Cardiac muscle cell (in vitro differentiated cells and primary cell): ENCODE measurements at regions not wholly inside any gene's neighbourhood (a gene's known extent, or its start where the extent isn't known, plus 50 kb on each side); places are given as distances from the start of the nearest gene placed in this dataset.
A peak's percentile ranks its signal among the peaks of the same experiment; 100 is the strongest.

Experiments
- DNase-seq, 2 donors: peaks; one replicate each; pipeline versions ENCODE4 v3.0.0 to v3.0.0-alpha.2; 2010 to 2017; ENCODE audit warnings: low read depth in 1 of 2, low spot score in 1 of 2
- H3K27ac ChIP-seq: fragments of 200-600 bp; sonication (generic); 2 replicates; pipeline ENCODE4 v1.5.1; 2016
- H3K27me3 ChIP-seq: fragments of 200-600 bp; sonication (generic); 2 replicates; pipeline ENCODE4 v1.6.0; 2016; ENCODE audit warnings: control low read depth
- H3K36me3 ChIP-seq: fragments of 200-600 bp; sonication (generic); 2 replicates; pipeline ENCODE4 v1.5.1; 2016; ENCODE audit warnings: control low read depth
- H3K4me1 ChIP-seq: fragments of 200-600 bp; sonication (generic); 2 replicates; pipeline ENCODE4 v1.8.1; 2017; ENCODE audit warnings: low read depth, mild to moderate bottlenecking, mixed run types
- H3K4me3 ChIP-seq: fragments of 200-600 bp; sonication (generic); 2 replicates; pipeline ENCODE4 v1.5.1; 2016; ENCODE audit warnings: mild to moderate bottlenecking
- H3K9me3 ChIP-seq: fragments of 200-600 bp; sonication (generic); 2 replicates; pipeline ENCODE4 v1.5.1; 2017; ENCODE audit warnings: low read depth, mild to moderate bottlenecking, control low read depth
- TF ChIP-seq, protein P1 (sequence below): IDR thresholded peaks from 2 replicates; pipeline ENCODE4 v1.5.1; 2012; ENCODE audit warnings: low read depth, mild to moderate bottlenecking, low read length

DNA sequence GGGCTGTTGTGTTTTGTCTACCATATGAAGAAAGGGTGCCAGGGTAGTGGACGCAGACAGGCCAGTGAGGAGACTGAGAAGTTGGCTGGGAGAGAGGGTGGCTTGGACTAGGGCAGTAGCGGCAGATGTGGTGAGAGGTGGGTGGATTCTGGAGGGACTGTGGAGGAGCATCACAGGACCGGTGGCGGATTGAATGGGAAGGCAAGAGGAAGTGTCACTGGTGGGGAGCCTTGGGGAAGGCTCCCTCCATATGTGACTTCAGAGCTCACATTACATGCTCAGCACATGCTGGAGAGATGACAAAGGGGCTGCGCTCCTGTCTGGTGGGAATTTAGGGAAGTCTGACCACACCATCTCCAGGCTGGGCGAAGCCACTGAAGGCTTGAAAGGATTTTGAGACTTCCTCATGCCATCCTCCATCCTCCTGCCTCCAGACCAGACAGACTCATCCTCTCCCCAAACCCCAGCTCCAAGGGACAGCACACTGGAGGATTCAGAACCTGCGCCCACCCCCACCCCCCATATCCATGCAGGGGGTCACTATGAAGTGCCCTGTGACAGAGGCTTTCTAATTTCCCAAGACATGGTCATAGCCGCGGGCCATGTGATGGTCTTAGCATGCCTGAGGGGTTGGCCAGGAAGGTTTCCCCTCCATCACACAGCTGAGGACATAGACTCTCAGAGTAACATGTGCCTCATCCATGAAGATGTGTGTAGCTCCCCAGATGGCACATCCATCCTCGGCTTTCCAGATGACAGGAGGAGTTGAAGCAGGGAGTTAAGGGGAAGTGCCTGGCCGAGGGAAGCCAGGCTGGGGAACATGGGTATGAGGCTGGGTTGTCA, 138.8 kb upstream of the WNT4 start:
- Histone ChIP-seq H3K27ac (no peak overlapping the region), H3K9me3 (no peaks in the 10 kb centered on the region)
- no peak for DNase-seq

DNA sequence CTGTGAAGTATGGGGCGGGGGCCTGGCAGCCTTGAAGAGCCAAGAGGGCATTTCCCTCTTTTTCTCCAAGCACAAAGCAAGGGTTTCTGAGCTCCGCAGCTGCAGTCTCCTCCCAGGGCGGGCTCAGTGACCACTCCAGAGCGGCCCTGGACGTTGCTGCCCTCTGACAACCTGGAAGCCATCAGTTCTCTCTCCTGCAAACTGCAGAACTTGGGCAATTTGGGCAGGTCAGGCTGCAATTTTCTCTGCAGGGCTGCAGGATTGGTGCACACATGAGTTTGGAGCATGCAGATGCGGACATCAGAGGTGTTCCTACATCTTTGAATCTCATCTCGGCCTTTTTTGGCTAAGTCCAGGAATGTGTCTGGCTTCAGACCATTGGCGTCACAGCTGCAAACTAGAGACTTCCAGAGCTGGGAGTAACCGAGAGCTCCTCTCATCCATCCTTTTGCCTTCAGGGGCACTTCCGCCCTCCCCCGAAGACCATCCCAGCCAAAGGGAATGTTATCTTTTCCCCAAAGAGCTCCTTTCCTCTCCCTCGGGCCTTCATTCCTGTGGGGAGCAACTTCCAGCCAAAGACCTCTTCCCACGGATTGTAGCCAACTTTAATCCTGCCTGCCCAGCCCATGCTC, 139.6 kb upstream of the WNT4 start:
- Histone ChIP-seq H3K27ac (no peak overlapping the region), H3K4me1 (no peaks in the 10 kb centered on the region), H3K9me3 (no peaks in the 10 kb centered on the region), H3K27me3 (peaks cover 12% of the 10 kb centered on the region), H3K36me3 (no peaks in the 10 kb centered on the region), H3K4me3 (no peak overlapping the region)
- TF ChIP-seq, protein P1, sequence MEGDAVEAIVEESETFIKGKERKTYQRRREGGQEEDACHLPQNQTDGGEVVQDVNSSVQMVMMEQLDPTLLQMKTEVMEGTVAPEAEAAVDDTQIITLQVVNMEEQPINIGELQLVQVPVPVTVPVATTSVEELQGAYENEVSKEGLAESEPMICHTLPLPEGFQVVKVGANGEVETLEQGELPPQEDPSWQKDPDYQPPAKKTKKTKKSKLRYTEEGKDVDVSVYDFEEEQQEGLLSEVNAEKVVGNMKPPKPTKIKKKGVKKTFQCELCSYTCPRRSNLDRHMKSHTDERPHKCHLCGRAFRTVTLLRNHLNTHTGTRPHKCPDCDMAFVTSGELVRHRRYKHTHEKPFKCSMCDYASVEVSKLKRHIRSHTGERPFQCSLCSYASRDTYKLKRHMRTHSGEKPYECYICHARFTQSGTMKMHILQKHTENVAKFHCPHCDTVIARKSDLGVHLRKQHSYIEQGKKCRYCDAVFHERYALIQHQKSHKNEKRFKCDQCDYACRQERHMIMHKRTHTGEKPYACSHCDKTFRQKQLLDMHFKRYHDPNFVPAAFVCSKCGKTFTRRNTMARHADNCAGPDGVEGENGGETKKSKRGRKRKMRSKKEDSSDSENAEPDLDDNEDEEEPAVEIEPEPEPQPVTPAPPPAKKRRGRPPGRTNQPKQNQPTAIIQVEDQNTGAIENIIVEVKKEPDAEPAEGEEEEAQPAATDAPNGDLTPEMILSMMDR = no peak
- peak in 1 of 2 donors; percentile 50 for DNase-seq

More for the DNA sequence above, 138.8 kb upstream of the WNT4 start:
- Histone ChIP-seq H3K27me3 (peaks cover 16% of the 10 kb centered on the region), H3K36me3 (no peaks in the 10 kb centered on the region), H3K4me1 (no peaks in the 10 kb centered on the region), H3K4me3 (no peak overlapping the region)
- TF ChIP-seq, protein P1 = no peak

- TF ChIP-seq, protein P1 = no peak
- Histone ChIP-seq H3K27ac (no peak overlapping the region), H3K27me3 (peaks cover 12% of the 10 kb centered on the region), H3K4me1 (no peaks in the 10 kb centered on the region), H3K4me3 (no peak overlapping the region), H3K36me3 (no peaks in the 10 kb centered on the region), H3K9me3 (no peaks in the 10 kb centered on the region)
- DNase-seq = no peak
Observed at GRCh38 chr1:22283596-22283995, 140.7 kb upstream of the WNT4 start.

GRCh38 chr1:22284236-22284635, 141.3 kb upstream of the WNT4 start:
- H3K4me3 ChIP-seq = no peak overlapping the region
- peaks cover 12% of the 10 kb centered on the region for H3K27me3 ChIP-seq
- TF ChIP-seq, protein P1 = no peak
- H3K9me3 ChIP-seq = no peaks in the 10 kb centered on the region
- no peak for DNase-seq
- H3K36me3 ChIP-seq = no peaks in the 10 kb centered on the region
- no peak overlapping the region for H3K27ac ChIP-seq
- H3K4me1 ChIP-seq = no peaks in the 10 kb centered on the region

DNA sequence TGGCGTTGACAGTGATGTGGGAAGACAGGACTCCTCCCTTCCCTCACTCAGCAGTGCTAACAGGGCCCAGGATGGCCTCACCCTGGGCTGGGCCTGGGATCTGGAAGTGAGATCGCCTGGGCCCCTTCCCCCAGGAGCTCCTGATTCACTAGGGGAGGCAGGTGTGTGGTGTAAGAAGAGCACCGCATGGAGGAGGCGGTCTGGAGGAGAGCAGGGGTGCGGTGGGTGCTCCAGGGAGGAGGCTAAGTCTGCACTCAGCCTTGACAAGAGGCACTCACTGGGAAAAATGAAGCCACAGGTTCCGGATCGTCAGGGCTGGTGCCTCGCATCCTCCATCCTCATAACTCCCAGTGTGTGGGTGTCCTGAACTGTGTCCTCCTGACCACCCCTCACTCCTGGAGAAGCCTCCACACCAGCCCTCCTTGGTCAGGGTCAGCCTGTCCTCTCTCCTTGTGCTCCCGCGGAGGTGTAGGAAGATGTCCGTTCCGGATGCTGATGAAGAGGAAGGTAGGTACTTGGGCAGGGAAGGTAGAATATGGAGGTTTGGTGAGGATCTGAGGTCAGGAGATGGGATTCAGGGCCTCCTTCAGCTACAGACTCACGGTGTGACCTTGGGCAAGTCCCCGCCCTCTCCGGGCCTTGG, 142.1 kb upstream of the WNT4 start:
- Histone ChIP-seq H3K9me3 (no peaks in the 10 kb centered on the region), H3K4me3 (no peak overlapping the region), H3K27ac (no peak overlapping the region), H3K4me1 (no peaks in the 10 kb centered on the region), H3K36me3 (no peaks in the 10 kb centered on the region), H3K27me3 (peaks cover 12% of the 10 kb centered on the region)
- no peak for DNase-seq
- TF ChIP-seq, protein P1 = no peak
